SK-N-SH (cell line): ENCODE measurements at regions not wholly inside any gene's neighbourhood (a gene's known extent, or its start where the extent isn't known, plus 50 kb on each side); places are given as distances from the start of the nearest gene placed in this dataset.

Source experiments
- CTCF ChIA-PET: fragments of 300-600, 350-600 bp; formaldehyde crosslinking; extraction: SDS; loops from one replicate; lab custom pipeline; 2021; lab: Yijun Ruan, JAX
- POLR2A ChIA-PET: fragments of 350-600 bp; sonication (Branson Sonifier 250); formaldehyde crosslinking; extraction: SDS; loops from one replicate; lab custom pipeline; 2020; ENCODE audit warnings: antibody characterized with exemption, inconsistent platforms; lab: Yijun Ruan, JAX
- DNase-seq: peaks from one replicate; pipeline ENCODE4 v3.0.0; 2012
- H2AFZ ChIP-seq: fragments of 200-600 bp; sonication (generic); 2 replicates; pipeline ENCODE4 v1.8.1; 2016; ENCODE audit warnings: antibody characterized with exemption, mild to moderate bottlenecking, low read depth
- H3F3A ChIP-seq: fragments of 200-600 bp; sonication (generic); replicated peaks from 2 replicates; pipeline ENCODE3; 2016; ENCODE audit warnings: antibody characterized with exemption, mild to moderate bottlenecking; ENCODE audit not compliant: insufficient read depth
- H3K27ac ChIP-seq, 2 experiments: fragments of 200-500 bp in 1 of 2; fragments of 200-600 bp in 1 of 2; sonication (Bioruptor generic) in 1 of 2; sonication (generic), shearing (Covaris generic) in 1 of 2; 2 replicates each; pipeline versions ENCODE4 v1.5.1 to v1.6.1; 2014 to 2016; ENCODE audit warnings: low read depth in 2 of 2, inconsistent platforms in 1 of 2, low read length in 1 of 2, mild to moderate bottlenecking in 1 of 2, mixed read lengths in 1 of 2
- H3K27me3 ChIP-seq: fragments of 200-600 bp; sonication (generic), shearing (Covaris generic); 2 replicates; pipeline ENCODE4 v1.6.1; 2016; ENCODE audit warnings: mixed run types; ENCODE audit not compliant: insufficient read depth
- H3K36me3 ChIP-seq, 2 experiments: fragments of 200-500 bp in 1 of 2; fragments of 200-600 bp in 1 of 2; sonication (Bioruptor generic) in 1 of 2; sonication (generic) in 1 of 2; replicated peaks in 1 of 2; 2 replicates each; pipeline versions ENCODE3 to v1.5.1; 2014 to 2016; ENCODE audit warnings: low read length in 1 of 2, mild to moderate bottlenecking in 1 of 2; ENCODE audit not compliant: insufficient read depth in 2 of 2, control insufficient read depth in 1 of 2
- H3K4me1 ChIP-seq, 2 experiments: fragments of 200-500 bp in 1 of 2; fragments of 200-600 bp in 1 of 2; sonication (Bioruptor generic) in 1 of 2; sonication (generic), shearing (Covaris generic) in 1 of 2; 2 replicates each; pipeline versions ENCODE4 v1.5.1 to v1.6.1; 2014 to 2016; ENCODE audit warnings: low read depth in 1 of 2, low read length in 1 of 2, mixed run types in 1 of 2; ENCODE audit not compliant: insufficient read depth in 2 of 2, control insufficient read depth in 1 of 2
- H3K4me2 ChIP-seq: fragments of 200-600 bp; sonication (generic), shearing (Covaris generic); 2 replicates; pipeline ENCODE4 v1.6.1; 2017; ENCODE audit warnings: mixed run types
- H3K4me3 ChIP-seq, 2 experiments: fragments of 200-500 bp in 1 of 2; fragments of 200-600 bp in 1 of 2; sonication (Bioruptor generic) in 1 of 2; sonication (generic), shearing (Covaris generic) in 1 of 2; 2 replicates each; pipeline versions ENCODE4 v1.5.1 to v1.8.1; 2014 to 2016; ENCODE audit warnings: low read depth in 2 of 2, inconsistent platforms in 1 of 2, low read length in 1 of 2, mild to moderate bottlenecking in 1 of 2, mixed read lengths in 1 of 2, moderate library complexity in 1 of 2
- H3K79me2 ChIP-seq: fragments of 200-600 bp; sonication (generic); 2 replicates; pipeline ENCODE4 v1.8.1; 2017; ENCODE audit warnings: mild to moderate bottlenecking; ENCODE audit not compliant: insufficient read depth
- H3K9ac ChIP-seq: fragments of 200-600 bp; sonication (generic); 2 replicates; pipeline ENCODE4 v1.6.1; 2017; ENCODE audit warnings: mixed run types
- H3K9me2 ChIP-seq: fragments of 200-600 bp; sonication (generic); 2 replicates; pipeline ENCODE4 v1.6.1; 2017; ENCODE audit warnings: mixed run types
- H3K9me3 ChIP-seq: fragments of 200-600 bp; sonication (generic); 2 replicates; pipeline ENCODE4 v1.6.1; 2017; ENCODE audit warnings: mixed run types, mild to moderate bottlenecking, moderate library complexity
- H4K20me1 ChIP-seq: fragments of 200-600 bp; sonication (generic); 2 replicates; pipeline ENCODE4 v1.6.1; 2017; ENCODE audit warnings: mild to moderate bottlenecking, mixed run types; ENCODE audit not compliant: insufficient read depth
- CHD2 ChIP-seq: fragments of 150-350 bp; IDR thresholded peaks from 2 replicates; pipeline ENCODE4 v1.6.1; 2018; ENCODE audit warnings: low read length; ENCODE audit not compliant: partially characterized antibody
- ELF1 ChIP-seq: IDR thresholded peaks from 2 replicates; pipeline ENCODE4 v1.4.0; 2012
- EP300 ChIP-seq, 2 experiments: IDR thresholded peaks; 2 replicates each; pipeline versions ENCODE4 v1.4.0 to v1.6.1; 2012; ENCODE audit warnings: borderline replicate concordance in 1 of 2, low read depth in 1 of 2, low read length in 1 of 2
- EZH2phosphoT487 ChIP-seq: fragments of 200-600 bp; sonication (generic); IDR thresholded peaks from 2 replicates; pipeline ENCODE4 v1.6.1; 2017; ENCODE audit warnings: low read depth, mixed run types, mild to moderate bottlenecking, antibody characterized with exemption, moderate library complexity, borderline replicate concordance
- FOSL2 ChIP-seq: IDR thresholded peaks from 2 replicates; pipeline ENCODE4 v1.4.0; 2012; ENCODE audit warnings: low read depth, mild to moderate bottlenecking, moderate library complexity, borderline replicate concordance
- FOXJ3 ChIP-seq: sonication (generic); formaldehyde crosslinking; IDR thresholded peaks from 2 replicates; pipeline ENCODE4 v1.5.1; 2020; ENCODE audit warnings: mild to moderate bottlenecking, missing genetic modification reagents
- IRF3 ChIP-seq: fragments of 150-350 bp; IDR thresholded peaks from 2 replicates; pipeline ENCODE4 v1.6.1; 2016; ENCODE audit warnings: mild to moderate bottlenecking, low read depth, low read length
- JUND ChIP-seq: IDR thresholded peaks from 2 replicates; pipeline ENCODE4 v1.4.0; 2012
- MXI1 ChIP-seq: IDR thresholded peaks from 2 replicates; pipeline ENCODE4 v1.6.1; 2012; ENCODE audit warnings: mild to moderate bottlenecking, low read depth, low read length, improper control_type of control experiment
- NFIC ChIP-seq: IDR thresholded peaks from 2 replicates; pipeline ENCODE4 v1.4.0; 2012; ENCODE audit warnings: borderline replicate concordance
- NRF1 ChIP-seq: IDR thresholded peaks from 2 replicates; pipeline ENCODE4 v1.6.1; 2012; ENCODE audit warnings: low read depth, mild to moderate bottlenecking, low read length
- RCOR1 ChIP-seq: fragments of 150-350 bp; IDR thresholded peaks from 2 replicates; pipeline ENCODE4 v1.6.1; 2017; ENCODE audit warnings: antibody characterized with exemption, low read length
- RFX5 ChIP-seq: IDR thresholded peaks from 2 replicates; pipeline ENCODE4 v1.6.1; 2012; ENCODE audit warnings: mild to moderate bottlenecking, improper control_type of control experiment, low read length
- SIN3A ChIP-seq: IDR thresholded peaks from 2 replicates; pipeline ENCODE4 v1.6.1; 2012; ENCODE audit warnings: low read depth, mild to moderate bottlenecking, low read length, moderate library complexity, borderline replicate concordance
- SMC3 ChIP-seq: IDR thresholded peaks from 2 replicates; pipeline ENCODE4 v1.6.1; 2012; ENCODE audit warnings: low read depth, low read length, improper control_type of control experiment
- TCF12 ChIP-seq: IDR thresholded peaks from 2 replicates; pipeline ENCODE4 v1.4.0; 2012
- ZBTB33 ChIP-seq: IDR thresholded peaks from 2 replicates; pipeline ENCODE4 v1.4.0; 2012; ENCODE audit warnings: low read depth, borderline replicate concordance
- WGBS: methylation state at CpG from one replicate; pipeline ENCODE4 v1.1.6; 2017; ENCODE audit warnings: low lambda C conversion rate; 5-methylcytosine and 5-hydroxymethylcytosine counted together
- TF ChIP-seq, protein P1 (sequence below): IDR thresholded peaks from 2 replicates; pipeline ENCODE4 v1.6.1; 2012; ENCODE audit warnings: mild to moderate bottlenecking, low read depth, low read length, moderate library complexity
- TF ChIP-seq, protein P2 (sequence below): fragments of 200-600 bp; sonication (generic); IDR thresholded peaks from 2 replicates; pipeline ENCODE4 v1.6.1; 2017; ENCODE audit warnings: antibody characterized with exemption, mild to moderate bottlenecking, moderate library complexity

DNA sequence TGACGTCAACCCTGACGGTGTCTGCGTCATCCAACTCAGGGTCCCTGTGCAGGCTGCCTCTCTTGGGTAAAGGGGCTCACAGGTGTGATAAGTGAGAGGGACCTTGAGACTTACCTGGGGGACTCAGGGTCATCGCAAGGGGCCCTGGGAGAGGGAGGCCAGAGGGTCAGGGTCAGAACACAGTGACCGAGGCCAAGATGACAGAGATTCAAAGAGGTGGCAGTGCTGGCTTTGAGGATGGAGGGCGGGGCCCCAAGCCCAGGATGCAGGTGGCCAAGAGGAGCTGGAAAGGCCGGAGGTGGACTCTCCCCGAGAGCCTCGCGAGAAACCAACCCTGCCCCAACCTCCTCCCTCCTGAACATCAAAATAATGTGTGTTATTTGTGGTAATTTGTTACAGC is 165.2 kb upstream of the PPP2R2D start:
- Histone ChIP-seq H3K27ac (no peak overlapping the region), H3K4me1 (no peaks in the 10 kb centered on the region), H3K79me2 (no peaks in the 10 kb centered on the region), H3F3A (no peaks in the 10 kb centered on the region), H3K4me2 (no peak overlapping the region), H3K9me3 (no peaks in the 10 kb centered on the region), H2AFZ (no peak overlapping the region), H3K9me2 (no peaks in the 10 kb centered on the region), H3K4me3 (no peak overlapping the region), H3K36me3 (no peaks in the 10 kb centered on the region), H3K9ac (no peak overlapping the region), H4K20me1 (no peaks in the 10 kb centered on the region), H3K27me3 (no peaks in the 10 kb centered on the region)
- WGBS: 37% methylated on average over 10 of the region's 10 CpGs
- TF ChIP-seq SMC3 (no peak), IRF3 (no peak), FOSL2 (no peak), CHD2 (no peak), EZH2phosphoT487 (no peak), FOXJ3 (CRISPR knock-in tag) (no peak), NRF1 (no peak), TCF12 (no peak), ZBTB33 (no peak), SIN3A (no peak), RCOR1 (no peak), MXI1 (no peak), ELF1 (no peak), RFX5 (no peak), JUND (no peak), EP300 (IDR thresholded peaks at IDR 0.05; ENCODE audit: borderline replicate concordance in 1 of 2, low read depth in 1 of 2, low read length in 1 of 2) (no peak), NFIC (no peak)
- TF ChIP-seq, protein P1, sequence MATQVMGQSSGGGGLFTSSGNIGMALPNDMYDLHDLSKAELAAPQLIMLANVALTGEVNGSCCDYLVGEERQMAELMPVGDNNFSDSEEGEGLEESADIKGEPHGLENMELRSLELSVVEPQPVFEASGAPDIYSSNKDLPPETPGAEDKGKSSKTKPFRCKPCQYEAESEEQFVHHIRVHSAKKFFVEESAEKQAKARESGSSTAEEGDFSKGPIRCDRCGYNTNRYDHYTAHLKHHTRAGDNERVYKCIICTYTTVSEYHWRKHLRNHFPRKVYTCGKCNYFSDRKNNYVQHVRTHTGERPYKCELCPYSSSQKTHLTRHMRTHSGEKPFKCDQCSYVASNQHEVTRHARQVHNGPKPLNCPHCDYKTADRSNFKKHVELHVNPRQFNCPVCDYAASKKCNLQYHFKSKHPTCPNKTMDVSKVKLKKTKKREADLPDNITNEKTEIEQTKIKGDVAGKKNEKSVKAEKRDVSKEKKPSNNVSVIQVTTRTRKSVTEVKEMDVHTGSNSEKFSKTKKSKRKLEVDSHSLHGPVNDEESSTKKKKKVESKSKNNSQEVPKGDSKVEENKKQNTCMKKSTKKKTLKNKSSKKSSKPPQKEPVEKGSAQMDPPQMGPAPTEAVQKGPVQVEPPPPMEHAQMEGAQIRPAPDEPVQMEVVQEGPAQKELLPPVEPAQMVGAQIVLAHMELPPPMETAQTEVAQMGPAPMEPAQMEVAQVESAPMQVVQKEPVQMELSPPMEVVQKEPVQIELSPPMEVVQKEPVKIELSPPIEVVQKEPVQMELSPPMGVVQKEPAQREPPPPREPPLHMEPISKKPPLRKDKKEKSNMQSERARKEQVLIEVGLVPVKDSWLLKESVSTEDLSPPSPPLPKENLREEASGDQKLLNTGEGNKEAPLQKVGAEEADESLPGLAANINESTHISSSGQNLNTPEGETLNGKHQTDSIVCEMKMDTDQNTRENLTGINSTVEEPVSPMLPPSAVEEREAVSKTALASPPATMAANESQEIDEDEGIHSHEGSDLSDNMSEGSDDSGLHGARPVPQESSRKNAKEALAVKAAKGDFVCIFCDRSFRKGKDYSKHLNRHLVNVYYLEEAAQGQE: no peak
- TF ChIP-seq, protein P2, sequence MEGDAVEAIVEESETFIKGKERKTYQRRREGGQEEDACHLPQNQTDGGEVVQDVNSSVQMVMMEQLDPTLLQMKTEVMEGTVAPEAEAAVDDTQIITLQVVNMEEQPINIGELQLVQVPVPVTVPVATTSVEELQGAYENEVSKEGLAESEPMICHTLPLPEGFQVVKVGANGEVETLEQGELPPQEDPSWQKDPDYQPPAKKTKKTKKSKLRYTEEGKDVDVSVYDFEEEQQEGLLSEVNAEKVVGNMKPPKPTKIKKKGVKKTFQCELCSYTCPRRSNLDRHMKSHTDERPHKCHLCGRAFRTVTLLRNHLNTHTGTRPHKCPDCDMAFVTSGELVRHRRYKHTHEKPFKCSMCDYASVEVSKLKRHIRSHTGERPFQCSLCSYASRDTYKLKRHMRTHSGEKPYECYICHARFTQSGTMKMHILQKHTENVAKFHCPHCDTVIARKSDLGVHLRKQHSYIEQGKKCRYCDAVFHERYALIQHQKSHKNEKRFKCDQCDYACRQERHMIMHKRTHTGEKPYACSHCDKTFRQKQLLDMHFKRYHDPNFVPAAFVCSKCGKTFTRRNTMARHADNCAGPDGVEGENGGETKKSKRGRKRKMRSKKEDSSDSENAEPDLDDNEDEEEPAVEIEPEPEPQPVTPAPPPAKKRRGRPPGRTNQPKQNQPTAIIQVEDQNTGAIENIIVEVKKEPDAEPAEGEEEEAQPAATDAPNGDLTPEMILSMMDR: no peak
- CTCF ChIA-PET: interaction anchor here (1.4 kb wide), 2 partner anchors 11 kb away, joined by 3 to 5 read pairs; no protein-coding TSS in a partner anchor
- DNase-seq: no peak
- POLR2A ChIA-PET: no interaction called here
